ENCODE measurements at regions not wholly inside any gene's neighbourhood (a gene's known extent, or its start where the extent isn't known, plus 50 kb on each side); places are given as distances from the start of the nearest gene placed in this dataset.

DNA sequence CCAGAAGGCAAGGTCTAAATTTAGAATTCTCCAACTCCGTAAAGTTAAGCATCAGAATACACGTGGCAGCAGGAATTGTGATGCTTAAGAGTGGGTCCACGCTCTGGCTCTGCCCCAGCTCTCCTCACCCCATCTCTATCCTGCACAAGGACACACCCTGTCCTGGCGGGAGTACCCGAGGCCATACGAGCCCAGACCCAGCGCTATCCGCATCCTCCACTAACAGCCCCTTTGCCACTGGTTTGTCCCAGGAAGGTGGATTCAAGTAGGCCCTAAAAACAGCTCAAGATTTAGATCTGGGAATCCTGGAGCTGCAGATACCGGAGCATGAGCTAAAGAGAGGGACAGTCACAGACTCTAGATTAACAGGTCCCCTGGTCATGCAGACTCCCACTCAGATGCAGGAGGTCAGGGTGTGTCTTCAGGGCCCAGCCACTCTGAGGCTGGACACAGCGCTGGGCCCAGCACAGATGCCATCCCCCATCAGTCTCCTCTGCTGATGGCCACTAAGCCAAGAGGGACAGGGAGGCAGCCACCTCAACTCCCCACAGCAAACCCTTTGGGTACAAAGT, 393.3 kb downstream of the NPHP4 start:
- intact Hi-C loops (cut with DNase I), result no loop called here
- TF ChIP-seq, protein P1, sequence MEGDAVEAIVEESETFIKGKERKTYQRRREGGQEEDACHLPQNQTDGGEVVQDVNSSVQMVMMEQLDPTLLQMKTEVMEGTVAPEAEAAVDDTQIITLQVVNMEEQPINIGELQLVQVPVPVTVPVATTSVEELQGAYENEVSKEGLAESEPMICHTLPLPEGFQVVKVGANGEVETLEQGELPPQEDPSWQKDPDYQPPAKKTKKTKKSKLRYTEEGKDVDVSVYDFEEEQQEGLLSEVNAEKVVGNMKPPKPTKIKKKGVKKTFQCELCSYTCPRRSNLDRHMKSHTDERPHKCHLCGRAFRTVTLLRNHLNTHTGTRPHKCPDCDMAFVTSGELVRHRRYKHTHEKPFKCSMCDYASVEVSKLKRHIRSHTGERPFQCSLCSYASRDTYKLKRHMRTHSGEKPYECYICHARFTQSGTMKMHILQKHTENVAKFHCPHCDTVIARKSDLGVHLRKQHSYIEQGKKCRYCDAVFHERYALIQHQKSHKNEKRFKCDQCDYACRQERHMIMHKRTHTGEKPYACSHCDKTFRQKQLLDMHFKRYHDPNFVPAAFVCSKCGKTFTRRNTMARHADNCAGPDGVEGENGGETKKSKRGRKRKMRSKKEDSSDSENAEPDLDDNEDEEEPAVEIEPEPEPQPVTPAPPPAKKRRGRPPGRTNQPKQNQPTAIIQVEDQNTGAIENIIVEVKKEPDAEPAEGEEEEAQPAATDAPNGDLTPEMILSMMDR (IDR thresholded peaks at IDR 0.05; ENCODE audit: borderline replicate concordance, extremely low read depth, insufficient read depth), result no peak
- peaks cover 0 to 2% (median 0%) of the 10 kb centered on the region in 3 donors for H3K4me1 ChIP-seq (ENCODE audit: control insufficient read depth in 2 of 3, insufficient read depth in 2 of 3, low read depth in 1 of 3, low read length in 3 of 3)
- H3K36me3 ChIP-seq (ENCODE audit: control insufficient read depth in 2 of 3, insufficient read depth in 3 of 3, low read length in 3 of 3), result no peaks in the 10 kb centered on the region
- no peak overlapping the region for H3K27ac ChIP-seq (ENCODE audit: low read depth in 2 of 2, low read length in 2 of 2)
- DNase-seq (no peak), FAIRE-seq (no peak)
- no peaks in the 10 kb centered on the region for H3K9me3 ChIP-seq (ENCODE audit: control insufficient read depth in 2 of 3, insufficient read depth in 1 of 3, low read length in 3 of 3)
- no peak overlapping the region for H3K9ac ChIP-seq (ENCODE audit: low read length in 3 of 3)
- H3K27me3 ChIP-seq (ENCODE audit: control insufficient read depth, insufficient read depth, low read length), result no peaks in the 10 kb centered on the region
- H3K4me3 ChIP-seq (ENCODE audit: low read length in 3 of 3), result no peak overlapping the region

DNA sequence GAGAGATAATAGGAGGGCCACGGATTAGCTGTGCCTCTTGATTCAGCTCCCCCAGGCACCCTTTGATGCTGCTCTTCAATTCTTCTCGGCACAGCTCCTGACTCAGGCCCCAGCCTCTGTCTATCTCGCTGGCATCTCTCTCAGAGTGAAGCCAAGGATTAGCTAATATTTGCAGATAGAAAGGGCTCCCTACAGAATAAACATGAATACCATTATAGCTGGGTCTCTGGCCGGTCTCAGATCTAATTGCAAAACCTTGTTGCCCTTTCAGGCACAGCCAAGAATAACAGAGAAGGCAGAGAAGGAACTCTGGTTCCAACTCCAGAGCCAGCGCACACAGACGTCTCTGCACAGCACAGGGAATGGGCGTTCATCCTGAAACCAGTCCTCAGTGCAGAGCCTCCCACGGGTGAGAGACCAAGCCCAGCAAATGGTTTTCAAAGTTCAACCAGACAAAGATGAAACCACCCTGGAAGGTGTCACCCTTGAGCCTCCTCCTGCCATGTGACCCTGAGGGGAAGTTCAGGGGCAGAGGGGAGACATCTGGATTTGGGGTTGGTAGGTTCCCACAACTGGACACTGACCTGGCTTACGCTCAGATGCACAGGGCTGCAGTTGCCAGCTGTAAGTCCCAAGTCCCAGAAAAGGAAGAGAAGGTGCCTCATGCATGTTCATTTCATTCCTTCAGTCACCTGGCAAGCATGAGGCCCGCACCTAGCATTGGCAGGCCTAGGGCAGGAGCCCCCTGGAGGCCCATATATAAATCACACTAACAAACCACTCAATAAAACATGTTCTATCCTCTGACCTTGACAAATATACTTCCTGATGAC, 394.0 kb downstream of the NPHP4 start:
- Histone ChIP-seq H3K27ac (ENCODE audit: low read depth in 2 of 2, low read length in 2 of 2) (no peak overlapping the region), H3K4me1 (ENCODE audit: control insufficient read depth in 2 of 3, insufficient read depth in 2 of 3, low read depth in 1 of 3, low read length in 3 of 3) (peaks cover 0 to 2% (median 0%) of the 10 kb centered on the region in 3 donors), H3K27me3 (ENCODE audit: control insufficient read depth, insufficient read depth, low read length) (no peaks in the 10 kb centered on the region), H3K9me3 (ENCODE audit: control insufficient read depth in 2 of 3, insufficient read depth in 1 of 3, low read length in 3 of 3) (no peaks in the 10 kb centered on the region), H3K36me3 (ENCODE audit: control insufficient read depth in 2 of 3, insufficient read depth in 3 of 3, low read length in 3 of 3) (no peaks in the 10 kb centered on the region), H3K9ac (ENCODE audit: low read length in 3 of 3) (no peak overlapping the region), H3K4me3 (ENCODE audit: low read length in 3 of 3) (no peak overlapping the region)
- peak in 1 of 5 donors; percentile 18 for DNase-seq
- no peak for FAIRE-seq
- intact Hi-C loops (cut with DNase I), result no loop called here
- TF ChIP-seq, protein P1 (IDR thresholded peaks at IDR 0.05; ENCODE audit: borderline replicate concordance, extremely low read depth, insufficient read depth), result no peak

DNA sequence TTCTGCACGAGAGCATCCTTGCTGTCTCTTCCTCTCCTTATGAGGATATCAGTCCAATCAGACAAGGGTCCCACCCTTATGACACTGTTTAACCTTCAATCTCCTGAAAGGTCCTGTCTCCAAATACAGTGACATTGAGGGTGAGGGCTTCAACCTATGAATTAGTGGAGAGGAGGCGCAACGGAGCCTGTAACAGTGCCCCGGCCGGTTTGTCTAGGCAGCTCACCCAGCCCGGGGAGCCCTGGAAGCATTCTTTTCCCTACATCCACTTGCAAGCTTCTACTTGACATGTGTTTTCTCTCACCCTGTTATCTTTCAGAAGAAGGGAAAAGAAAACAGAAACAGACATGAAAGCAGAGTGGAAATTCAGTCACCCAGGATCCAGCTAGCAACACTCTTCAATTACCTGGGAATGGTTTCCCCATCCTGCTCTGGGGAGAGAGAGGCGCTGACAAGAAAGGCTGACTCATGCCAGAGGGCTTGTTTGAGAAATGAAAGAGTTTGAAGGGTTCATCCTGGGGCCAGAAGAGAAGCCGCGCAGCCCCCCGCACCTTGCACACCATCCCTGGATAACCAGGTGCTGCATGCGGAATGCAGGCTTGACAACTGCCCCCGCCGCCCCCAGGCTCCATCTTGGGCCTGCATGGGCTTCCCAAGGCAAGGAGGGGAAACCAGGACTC, 394.9 kb downstream of the NPHP4 start:
- H3K27ac ChIP-seq (ENCODE audit: low read depth in 2 of 2, low read length in 2 of 2), result no peak overlapping the region
- H3K27me3 ChIP-seq (ENCODE audit: control insufficient read depth, insufficient read depth, low read length), result no peaks in the 10 kb centered on the region
- no peaks in the 10 kb centered on the region for H3K9me3 ChIP-seq (ENCODE audit: control insufficient read depth in 2 of 3, insufficient read depth in 1 of 3, low read length in 3 of 3)
- H3K9ac ChIP-seq (ENCODE audit: low read length in 3 of 3), result no peak overlapping the region
- intact Hi-C loops (cut with DNase I), result no loop called here
- H3K4me3 ChIP-seq (ENCODE audit: low read length in 3 of 3), result no peak overlapping the region
- no peak for FAIRE-seq
- H3K4me1 ChIP-seq (ENCODE audit: control insufficient read depth in 2 of 3, insufficient read depth in 2 of 3, low read depth in 1 of 3, low read length in 3 of 3), result peaks cover 0 to 2% (median 0%) of the 10 kb centered on the region in 3 donors
- TF ChIP-seq, protein P1 (IDR thresholded peaks at IDR 0.05; ENCODE audit: borderline replicate concordance, extremely low read depth, insufficient read depth), result no peak
- no peaks in the 10 kb centered on the region for H3K36me3 ChIP-seq (ENCODE audit: control insufficient read depth in 2 of 3, insufficient read depth in 3 of 3, low read length in 3 of 3)
- peak in 1 of 5 donors; percentile 26 for DNase-seq
